Thyroid gland (tissue), 4 donors: ENCODE measurements at regions not wholly inside any gene's neighbourhood (a gene's known extent, or its start where the extent isn't known, plus 50 kb on each side); places are given as distances from the start of the nearest gene placed in this dataset.

Source experiments
- DNase-seq, 2 donors: peaks; one replicate each; pipeline ENCODE4 v3.0.0-alpha.2; 2019
- H3K27ac ChIP-seq, 3 donors: fragments of 200-600 bp; sonication (generic); 1 replicate in 2 of 3; 2 replicates in 1 of 3; pipeline ENCODE4 v1.5.1; 2016 to 2019; ENCODE audit warnings: mild to moderate bottlenecking in 1 of 3, moderate library complexity in 1 of 3
- H3K27me3 ChIP-seq: fragments of 200-600 bp; sonication (generic); one replicate; pipeline ENCODE4 v1.5.1; 2019
- H3K36me3 ChIP-seq, 2 donors: fragments of 200-600 bp; sonication (generic); one replicate each; pipeline ENCODE4 v1.5.1; 2016 to 2019
- H3K4me1 ChIP-seq, 2 donors: fragments of 200-600 bp; sonication (generic); one replicate each; pipeline ENCODE4 v1.5.1; 2017 to 2019
- H3K4me3 ChIP-seq, 3 donors: fragments of 200-600 bp; sonication (generic); replicated peaks in 1 of 3; 1 replicate in 2 of 3; 2 replicates in 1 of 3; pipeline ENCODE4 v1.5.1; 2016; ENCODE audit warnings: mild to moderate bottlenecking in 1 of 3
- H3K9me3 ChIP-seq: fragments of 200-600 bp; sonication (generic); one replicate; pipeline ENCODE4 v1.5.1; 2017
- CTCF ChIP-seq, 6 experiments: fragments of 200-600 bp in 3 of 6; fragments of 450-650 bp in 3 of 6; sonication (generic) in 3 of 6; IDR thresholded peaks; one replicate each; pipeline ENCODE4 v1.5.1; 2016 to 2019; ENCODE audit warnings: antibody characterized with exemption in 6 of 6, mild to moderate bottlenecking in 2 of 6, inconsistent platforms in 1 of 6, moderate library complexity in 1 of 6
- POLR2A ChIP-seq, 2 donors: fragments of 450-650 bp; IDR thresholded peaks; one replicate each; pipeline ENCODE4 v1.6.1; 2017; ENCODE audit warnings: antibody characterized with exemption in 2 of 2, mild to moderate bottlenecking in 2 of 2, moderate library complexity in 1 of 2
- WGBS, 2 donors: methylation state at CpG; one replicate each; pipeline ENCODE4 v1.1.5; 2017; 5-methylcytosine and 5-hydroxymethylcytosine counted together
- intact Hi-C: fragments of 100-400 bp; cut with DNase I; formaldehyde crosslinking; loops from one replicate; pipeline ENCODE4 v1.15.1; 2023

- 90 to 91% methylated on average over 4 of the region's 4 CpGs for WGBS, 2 donors
- no peak overlapping the region for H3K27ac ChIP-seq
These were observed 127.0 kb upstream of the CPEB4 start for GRCh38 chr5:173761178-173761513.

GRCh38 chr5:173762045-173762444 lies 126.1 kb upstream of the CPEB4 start:
- Histone ChIP-seq H3K4me3 (no peak overlapping the region), H3K9me3 (no peaks in the 10 kb centered on the region), H3K27me3 (no peaks in the 10 kb centered on the region), H3K4me1 (peaks cover 26 to 45% of the 10 kb centered on the region in 2 donors), H3K36me3 (no peaks in the 10 kb centered on the region), H3K27ac (peak overlapping the region in 2 of 3 donors; percentile 29 to 96)
- intact Hi-C loops, result no loop called here
- TF ChIP-seq CTCF (IDR thresholded peaks at IDR 0.05), result no peak
- no peak for TF ChIP-seq POLR2A (IDR thresholded peaks at IDR 0.05)
- no peak for DNase-seq
- 93% methylated on average over 5 of the region's 5 CpGs for WGBS, 2 donors

More at GRCh38 chr5:173761178-173761513, 127.0 kb upstream of the CPEB4 start:
- Histone ChIP-seq H3K36me3 (no peaks in the 10 kb centered on the region), H3K27me3 (no peaks in the 10 kb centered on the region), H3K4me3 (no peak overlapping the region), H3K4me1 (peaks cover 21 to 38% of the 10 kb centered on the region in 2 donors), H3K9me3 (no peaks in the 10 kb centered on the region)
- DNase-seq, result no peak
- TF ChIP-seq POLR2A (IDR thresholded peaks at IDR 0.05) (no peak), CTCF (IDR thresholded peaks at IDR 0.05) (no peak)
- intact Hi-C loops, result no loop called here

GRCh38 chr5:173762930-173763329 lies 125.2 kb upstream of the CPEB4 start:
- Histone ChIP-seq H3K9me3 (no peaks in the 10 kb centered on the region), H3K4me3 (no peak overlapping the region), H3K36me3 (no peaks in the 10 kb centered on the region), H3K4me1 (peaks cover 20 to 42% of the 10 kb centered on the region in 2 donors), H3K27ac (peak overlapping the region; percentile 29 to 96 (median 89)), H3K27me3 (no peaks in the 10 kb centered on the region)
- DNase-seq, result peak; percentile 58 to 84
- 27 to 35% methylated on average over 7 of the region's 7 CpGs for WGBS, 2 donors
- TF ChIP-seq CTCF (IDR thresholded peaks at IDR 0.05), result no peak
- TF ChIP-seq POLR2A (IDR thresholded peaks at IDR 0.05), result peak in 1 of 2 donors; percentile 27
- intact Hi-C loops, result no loop called here

GRCh38 chr5:173763410-173763809 lies 124.7 kb upstream of the CPEB4 start:
- no peak for DNase-seq
- intact Hi-C loops, result no loop called here
- Histone ChIP-seq H3K27me3 (no peaks in the 10 kb centered on the region), H3K36me3 (no peaks in the 10 kb centered on the region), H3K4me1 (peaks cover 16 to 38% of the 10 kb centered on the region in 2 donors), H3K9me3 (no peaks in the 10 kb centered on the region), H3K4me3 (no peak overlapping the region), H3K27ac (peak overlapping the region; percentile 29 to 96 (median 89))
- WGBS, 2 donors, result 81 to 84% methylated on average over 8 of the region's 8 CpGs
- no peak for TF ChIP-seq CTCF (IDR thresholded peaks at IDR 0.05)
- TF ChIP-seq POLR2A (IDR thresholded peaks at IDR 0.05), result no peak

GRCh38 chr5:173764332-173765028 lies 123.7 kb upstream of the CPEB4 start:
- Histone ChIP-seq H3K4me3 (no peak overlapping the region), H3K27me3 (no peaks in the 10 kb centered on the region), H3K36me3 (no peaks in the 10 kb centered on the region), H3K4me1 (peaks cover 16 to 34% of the 10 kb centered on the region in 2 donors), H3K9me3 (no peaks in the 10 kb centered on the region), H3K27ac (peak overlapping the region; percentile 65 to 96 (median 89))
- 69 to 84% methylated on average over 9 to 12 of the region's 13 CpGs for WGBS, 2 donors
- peak; percentile 38 to 72 for DNase-seq
- no peak for TF ChIP-seq POLR2A (IDR thresholded peaks at IDR 0.05)
- no peak for TF ChIP-seq CTCF (IDR thresholded peaks at IDR 0.05)
- intact Hi-C loops, result no loop called here
